GM23338 (cell line): ENCODE measurements at regions not wholly inside any gene's neighbourhood (a gene's known extent, or its start where the extent isn't known, plus 50 kb on each side); places are given as distances from the start of the nearest gene placed in this dataset.

Source experiments
- ATAC-seq: fragments of 200-7000 bp; cut with Tn5 transposase; 3 replicates; pipeline ENCODE4 v1.9.1; 2020
- DNase-seq: peaks from one replicate; pipeline ENCODE4 v3.0.0-alpha.2; 2015; ENCODE audit warnings: low spot score
- H2AFZ ChIP-seq: fragments of 200-600 bp; sonication (generic); 2 replicates; pipeline ENCODE4 v1.8.0; 2016; ENCODE audit warnings: antibody characterized with exemption, mild to moderate bottlenecking, moderate library complexity
- H3F3A ChIP-seq: fragments of 200-600 bp; sonication (generic); replicated peaks from 2 replicates; pipeline ENCODE4 v1.8.0; 2017; ENCODE audit warnings: antibody characterized with exemption, mixed run types, low read depth
- H3K27ac ChIP-seq: fragments of 200-600 bp; sonication (generic); 2 replicates; pipeline ENCODE4 v1.6.1; 2016; ENCODE audit warnings: low read depth
- H3K27me3 ChIP-seq: fragments of 200-600 bp; sonication (generic); 2 replicates; pipeline ENCODE4 v1.8.0; 2016; ENCODE audit warnings: mild to moderate bottlenecking, mixed run types, moderate library complexity; ENCODE audit not compliant: insufficient read depth
- H3K36me3 ChIP-seq: fragments of 200-600 bp; sonication (generic); 2 replicates; pipeline ENCODE4 v1.8.0; 2016; ENCODE audit warnings: mild to moderate bottlenecking; ENCODE audit not compliant: insufficient read depth
- H3K4me1 ChIP-seq: fragments of 200-600 bp; sonication (generic); 2 replicates; pipeline ENCODE4 v1.8.0; 2016; ENCODE audit warnings: mild to moderate bottlenecking, moderate library complexity; ENCODE audit not compliant: insufficient read depth
- H3K4me2 ChIP-seq: fragments of 200-600 bp; sonication (generic); 2 replicates; pipeline ENCODE4 v1.7.1; 2017; ENCODE audit warnings: mixed run types
- H3K4me3 ChIP-seq: fragments of 200-600 bp; sonication (generic); 2 replicates; pipeline ENCODE4 v1.6.1; 2016; ENCODE audit warnings: mixed run types
- H3K79me2 ChIP-seq: fragments of 200-600 bp; sonication (generic); replicated peaks from 2 replicates; pipeline ENCODE4 v1.8.0; 2017; ENCODE audit warnings: mild to moderate bottlenecking; ENCODE audit not compliant: insufficient read depth
- H3K9me2 ChIP-seq: fragments of 200-600 bp; sonication (generic); 2 replicates; pipeline ENCODE4 v1.8.0; 2017; ENCODE audit not compliant: insufficient read depth
- H4K20me1 ChIP-seq: fragments of 200-600 bp; sonication (generic); replicated peaks from 2 replicates; pipeline ENCODE4 v1.8.0; 2017; ENCODE audit warnings: mild to moderate bottlenecking; ENCODE audit not compliant: insufficient read depth
- H3K27ac Mint-ChIP-seq: 2 replicates; pipeline ENCODE4 v1.8.0; 2020; ENCODE audit warnings: inconsistent platforms, mild to moderate bottlenecking, moderate library complexity, mixed read lengths
- H3K27me3 Mint-ChIP-seq: 3 replicates; pipeline ENCODE4 v1.8.0; 2022; ENCODE audit warnings: low read depth, mild to moderate bottlenecking, moderate library complexity, mixed read lengths, inconsistent platforms; ENCODE audit not compliant: insufficient read depth, poor library complexity
- H3K36me3 Mint-ChIP-seq: 3 replicates; pipeline ENCODE4 v1.8.0; 2021; ENCODE audit warnings: low read depth, mild to moderate bottlenecking, inconsistent platforms, moderate library complexity, mixed read lengths
- H3K4me1 Mint-ChIP-seq: 3 replicates; pipeline ENCODE4 v1.8.0; 2020; ENCODE audit warnings: mild to moderate bottlenecking, inconsistent platforms, mixed read lengths
- H3K4me3 Mint-ChIP-seq: 3 replicates; pipeline ENCODE4 v1.8.0; 2021; ENCODE audit warnings: moderate library complexity, mild to moderate bottlenecking, inconsistent platforms, mixed read lengths
- H3K9me3 Mint-ChIP-seq: 3 replicates; pipeline ENCODE4 v1.8.0; 2020; ENCODE audit warnings: moderate library complexity, mild to moderate bottlenecking, inconsistent platforms, mixed read lengths
- CREB1 ChIP-seq: fragments of 250-450 bp; sonication (Bioruptor Pico); IDR thresholded peaks from 2 replicates; pipeline ENCODE4 v1.5.0; 2020; ENCODE audit warnings: low read depth, mild to moderate bottlenecking, moderate library complexity
- CTCF ChIP-seq, 2 experiments: fragments of 200-600 bp in 1 of 2; sonication (generic) in 1 of 2; conservative IDR thresholded peaks; 2 replicates each; pipeline versions ENCODE4 v1.5.1 to v1.6.1; 2016 to 2017; ENCODE audit warnings: antibody characterized with exemption in 2 of 2, low read depth in 2 of 2, mild to moderate bottlenecking in 2 of 2, moderate library complexity in 1 of 2
- ETS1 ChIP-seq: IDR thresholded peaks from 2 replicates; pipeline ENCODE4 v1.6.1; 2016; ENCODE audit warnings: antibody characterized with exemption
- EZH2 ChIP-seq: fragments of 200-600 bp; sonication (generic); IDR thresholded peaks from one replicate; pipeline ENCODE4 v1.8.0; 2017; ENCODE audit warnings: antibody characterized with exemption, mild to moderate bottlenecking, low read depth; ENCODE audit not compliant: unreplicated experiment
- EZH2phosphoT487 ChIP-seq: fragments of 200-600 bp; sonication (generic); IDR thresholded peaks from one replicate; pipeline ENCODE4 v1.8.1; 2018; ENCODE audit warnings: antibody characterized with exemption; ENCODE audit not compliant: unreplicated experiment
- JUNB ChIP-seq: IDR thresholded peaks from one replicate; pipeline ENCODE4 v1.6.1; 2016; ENCODE audit warnings: antibody characterized with exemption; ENCODE audit not compliant: unreplicated experiment
- NANOG ChIP-seq: IDR thresholded peaks from 2 replicates; pipeline ENCODE4 v1.6.1; 2016; ENCODE audit warnings: antibody characterized with exemption, borderline replicate concordance
- POLR2AphosphoS5 ChIP-seq: IDR thresholded peaks from 2 replicates; pipeline ENCODE4 v1.6.1; 2016; ENCODE audit warnings: antibody characterized with exemption, low read depth
- REST ChIP-seq: IDR thresholded peaks from one replicate; pipeline ENCODE4 v1.6.1; 2018; ENCODE audit warnings: antibody characterized with exemption; ENCODE audit not compliant: unreplicated experiment
- STAT1 ChIP-seq: IDR thresholded peaks from one replicate; pipeline ENCODE4 v1.6.1; 2016; ENCODE audit warnings: antibody characterized with exemption; ENCODE audit not compliant: unreplicated experiment
- ZNF114 ChIP-seq: fragments of 250-450 bp; sonication (Bioruptor Pico); IDR thresholded peaks from 2 replicates; pipeline ENCODE4 v1.5.0; 2020; ENCODE audit warnings: mild to moderate bottlenecking, moderate library complexity
- ZNF331 ChIP-seq: fragments of 250-450 bp; sonication (Bioruptor Pico); IDR thresholded peaks from 2 replicates; pipeline ENCODE4 v1.5.0; 2020; ENCODE audit warnings: low read depth, mild to moderate bottlenecking, moderate library complexity
- ZNF462 ChIP-seq: fragments of 250-450 bp; sonication (Bioruptor Pico); IDR thresholded peaks from 2 replicates; pipeline ENCODE4 v1.5.0; 2020; ENCODE audit warnings: mild to moderate bottlenecking, moderate library complexity

- H3K27me3 Mint-ChIP-seq: no peaks in the 10 kb centered on the region
- H3K27ac ChIP-seq: no peak overlapping the region
- H3K36me3 Mint-ChIP-seq: no peaks in the 10 kb centered on the region
- no peak for TF ChIP-seq REST
- TF ChIP-seq ZNF114 (CRISPR knock-in tag): no peak
- no peak for TF ChIP-seq EZH2phosphoT487
- TF ChIP-seq CREB1 (CRISPR knock-in tag): no peak
- TF ChIP-seq ZNF331 (CRISPR knock-in tag): no peak
- no peak for TF ChIP-seq NANOG
- TF ChIP-seq STAT1: no peak
- no peak for TF ChIP-seq ETS1
- no peak for TF ChIP-seq POLR2AphosphoS5
- TF ChIP-seq CTCF (conservative IDR thresholded peaks at IDR 0.05; ENCODE audit: low read depth in 2 of 2): no peak
- TF ChIP-seq JUNB: no peak
- TF ChIP-seq ZNF462 (CRISPR knock-in tag): no peak
- TF ChIP-seq EZH2: no peak
- ATAC-seq (no peak), DNase-seq (no peak)
- H3F3A ChIP-seq: no peaks in the 10 kb centered on the region
- no peak overlapping the region for H3K4me3 ChIP-seq
- H3K4me1 ChIP-seq: no peaks in the 10 kb centered on the region
- H3K4me2 ChIP-seq: no peak overlapping the region
- no peak overlapping the region for H3K27ac Mint-ChIP-seq
- no peaks in the 10 kb centered on the region for H3K36me3 ChIP-seq
- H3K4me3 Mint-ChIP-seq: no peak overlapping the region
- H3K27me3 ChIP-seq: no peaks in the 10 kb centered on the region
- no peaks in the 10 kb centered on the region; the same call in 2 of the 3 replicates for H3K4me1 Mint-ChIP-seq
- H3K9me3 Mint-ChIP-seq: no peaks in the 10 kb centered on the region
- no peaks in the 10 kb centered on the region for H4K20me1 ChIP-seq
- H3K9me2 ChIP-seq: no peaks in the 10 kb centered on the region
- H2AFZ ChIP-seq: no peak overlapping the region
- no peaks in the 10 kb centered on the region for H3K79me2 ChIP-seq
Observed at GRCh38 chr2:144082777-144083176, 437.1 kb downstream of the ZEB2 start.
